Mammary epithelial cell (primary cell): ENCODE measurements at regions not wholly inside any gene's neighbourhood (a gene's known extent, or its start where the extent isn't known, plus 50 kb on each side); places are given as distances from the start of the nearest gene placed in this dataset.

Source experiments
- CTCF ChIP-seq, 2 donors: IDR thresholded peaks in 1 of 2; conservative IDR thresholded peaks in 1 of 2; 2 replicates each; pipeline ENCODE4 v1.5.1; 2011 to 2012; ENCODE audit warnings: inconsistent platforms in 2 of 2, low read length in 2 of 2, mild to moderate bottlenecking in 2 of 2, control low read depth in 1 of 2, low read depth in 1 of 2; ENCODE audit not compliant: insufficient read depth in 1 of 2; ENCODE audit errors: extremely low read depth in 1 of 2
- EZH2 ChIP-seq: IDR thresholded peaks from 2 replicates; pipeline ENCODE4 v1.6.1; 2012; ENCODE audit warnings: low read length, inconsistent platforms, borderline replicate concordance

GRCh38 chr22:49426618-49427266 is 400.9 kb downstream of the BRD1 start:
- no peak for TF ChIP-seq EZH2
- no peak for TF ChIP-seq CTCF (conservative IDR thresholded peaks at IDR 0.05 in 1 of 2, IDR thresholded peaks at IDR 0.05 in 1 of 2; ENCODE audit: extremely low read depth in 1 of 2, insufficient read depth in 1 of 2, low read depth in 1 of 2, low read length in 2 of 2)
